ENCODE measurements at regions not wholly inside any gene's neighbourhood (a gene's known extent, or its start where the extent isn't known, plus 50 kb on each side); places are given as distances from the start of the nearest gene placed in this dataset.
"Not testable (repeated sequence)": the region's sequence is repeated elsewhere in the genome, so short reads cannot be mapped to it uniquely, and the experiment has no call there.

DNA sequence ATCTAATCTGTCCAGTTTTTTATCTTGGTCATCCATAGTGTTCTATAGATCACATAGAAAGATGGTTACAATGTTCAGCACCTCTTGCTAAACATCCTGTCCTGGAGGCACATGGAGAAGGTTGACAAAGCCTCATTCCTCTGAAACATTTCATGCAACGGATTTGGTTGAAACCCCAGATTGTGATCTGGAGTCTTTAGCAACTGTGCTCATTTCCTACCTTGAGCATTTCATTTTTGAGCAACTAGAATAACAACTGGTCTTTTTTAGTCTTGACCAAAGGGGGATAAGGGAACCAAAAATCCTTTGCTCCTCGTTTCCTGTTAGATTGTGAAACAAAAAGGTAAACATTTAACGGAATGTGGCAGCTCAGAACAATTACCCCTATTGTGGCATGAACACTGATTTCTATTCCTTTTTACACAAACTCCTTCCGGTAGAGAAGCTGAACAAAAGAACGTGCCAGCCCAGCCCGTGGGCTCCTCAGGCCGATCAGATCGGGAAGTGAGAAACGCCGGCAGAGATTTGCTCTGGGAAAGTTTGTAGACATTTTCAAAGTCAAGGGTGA, 94.7 kb upstream of the ERRFI1 start:
- ATAC-seq (peak; percentile 67 to 81 (median 77)), DNase-seq (peak in 1 of 6 donors; percentile 43), FAIRE-seq (no peak)
- TF ChIP-seq, protein P1, sequence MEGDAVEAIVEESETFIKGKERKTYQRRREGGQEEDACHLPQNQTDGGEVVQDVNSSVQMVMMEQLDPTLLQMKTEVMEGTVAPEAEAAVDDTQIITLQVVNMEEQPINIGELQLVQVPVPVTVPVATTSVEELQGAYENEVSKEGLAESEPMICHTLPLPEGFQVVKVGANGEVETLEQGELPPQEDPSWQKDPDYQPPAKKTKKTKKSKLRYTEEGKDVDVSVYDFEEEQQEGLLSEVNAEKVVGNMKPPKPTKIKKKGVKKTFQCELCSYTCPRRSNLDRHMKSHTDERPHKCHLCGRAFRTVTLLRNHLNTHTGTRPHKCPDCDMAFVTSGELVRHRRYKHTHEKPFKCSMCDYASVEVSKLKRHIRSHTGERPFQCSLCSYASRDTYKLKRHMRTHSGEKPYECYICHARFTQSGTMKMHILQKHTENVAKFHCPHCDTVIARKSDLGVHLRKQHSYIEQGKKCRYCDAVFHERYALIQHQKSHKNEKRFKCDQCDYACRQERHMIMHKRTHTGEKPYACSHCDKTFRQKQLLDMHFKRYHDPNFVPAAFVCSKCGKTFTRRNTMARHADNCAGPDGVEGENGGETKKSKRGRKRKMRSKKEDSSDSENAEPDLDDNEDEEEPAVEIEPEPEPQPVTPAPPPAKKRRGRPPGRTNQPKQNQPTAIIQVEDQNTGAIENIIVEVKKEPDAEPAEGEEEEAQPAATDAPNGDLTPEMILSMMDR (IDR thresholded peaks at IDR 0.05), result no peak
- Histone ChIP-seq H3K27me3 (no peaks in the 10 kb centered on the region), H3K4me3 (no peak overlapping the region), H3K36me3 (no peaks in the 10 kb centered on the region), H3K4me1 (peaks cover 3 to 29% (median 21%) of the 10 kb centered on the region in 3 donors), H3K27ac (peak overlapping the region; percentile 39 to 93 (median 69)), H3K9me3 (no peaks in the 10 kb centered on the region)
- intact Hi-C loops (cut with DNase I), result no loop called here
- WGBS, 2 donors, result 8 to 17% methylated on average over 10 of the region's 10 CpGs

DNA sequence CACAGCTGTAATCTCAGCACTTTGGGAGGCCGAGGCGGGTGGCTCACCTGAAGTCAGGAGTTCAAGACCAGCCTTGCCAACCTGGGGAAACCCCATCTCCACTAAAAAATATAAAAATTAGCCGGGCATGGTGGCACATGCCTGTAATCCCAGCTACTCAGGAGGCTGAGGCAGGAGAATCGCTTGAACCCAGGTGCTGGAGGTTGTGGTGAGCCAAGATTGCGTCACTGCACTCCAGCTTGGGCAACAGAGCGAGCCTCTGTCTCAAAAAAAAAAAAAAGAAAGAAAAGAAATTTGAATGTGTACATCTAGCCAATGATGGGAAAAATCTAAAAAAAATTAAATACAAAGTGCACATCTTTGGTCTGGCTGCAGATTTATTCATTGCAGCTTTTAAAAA, 92.6 kb upstream of the ERRFI1 start:
- WGBS, 2 donors, result 89 to 93% methylated on average over 6 of the region's 6 CpGs
- H3K27me3 ChIP-seq; H3K9me3 ChIP-seq; DNase-seq; intact Hi-C loops (cut with DNase I); H3K4me3 ChIP-seq; FAIRE-seq; H3K36me3 ChIP-seq; ATAC-seq: not testable (repeated sequence)
- Histone ChIP-seq H3K27ac (peak overlapping the region in 1 of 4 donors; percentile 7), H3K4me1 (peaks cover 3 to 29% (median 21%) of the 10 kb centered on the region in 3 donors)

DNA sequence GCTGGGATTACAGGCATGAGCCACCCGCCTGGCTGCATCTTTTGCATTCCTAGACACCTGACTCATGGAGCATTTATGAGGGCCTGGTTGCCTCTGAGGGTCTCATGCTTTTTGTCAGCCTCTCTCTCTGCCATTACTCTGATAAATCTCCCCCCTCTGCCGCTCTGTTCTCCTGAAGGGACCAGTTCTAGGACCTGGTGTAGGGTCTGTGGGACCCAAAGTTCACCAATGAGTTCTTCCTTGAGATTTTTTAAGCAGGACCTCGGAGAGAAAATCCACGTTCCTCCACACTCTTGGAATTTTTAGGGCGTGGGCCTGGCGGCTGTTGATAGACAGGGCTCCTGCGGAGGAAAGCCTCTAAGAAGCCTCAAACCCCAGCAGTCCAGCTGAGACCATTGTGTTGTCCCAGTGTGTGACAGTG, 91.9 kb upstream of the ERRFI1 start:
- Histone ChIP-seq H3K4me1 (peaks cover 3 to 29% (median 21%) of the 10 kb centered on the region in 3 donors), H3K9me3 (no peaks in the 10 kb centered on the region), H3K36me3 (no peaks in the 10 kb centered on the region), H3K27ac (peak overlapping the region in 1 of 4 donors; percentile 7), H3K4me3 (no peak overlapping the region), H3K27me3 (no peaks in the 10 kb centered on the region)
- DNase-seq (no peak), FAIRE-seq (no peak), ATAC-seq (no peak)
- 91 to 98% methylated on average over 7 of the region's 7 CpGs for WGBS, 2 donors
- intact Hi-C loops (cut with DNase I), result no loop called here
- TF ChIP-seq, protein P1 (IDR thresholded peaks at IDR 0.05), result no peak

DNA sequence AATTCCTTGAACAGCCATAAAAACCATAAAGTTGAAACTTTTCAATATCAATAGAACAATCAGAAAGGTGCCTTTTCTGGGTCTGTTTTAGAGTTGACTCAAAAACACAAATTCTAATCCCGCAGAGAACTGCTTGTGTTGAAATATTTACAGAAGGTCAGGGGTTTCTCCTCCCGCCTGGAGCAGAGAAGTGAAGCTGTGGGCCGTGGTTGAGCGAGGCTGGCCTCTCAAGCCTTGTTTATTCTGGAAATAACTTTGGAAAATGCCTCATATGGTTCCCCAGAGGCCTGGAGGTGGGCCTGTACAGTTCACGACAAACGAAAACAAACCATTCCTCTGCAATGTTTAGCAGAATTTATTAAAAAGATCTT, 90.8 kb upstream of the ERRFI1 start:
- FAIRE-seq (no peak), DNase-seq (no peak), ATAC-seq (peak in 3 of 4 donors; percentile 35 to 44 (median 36))
- Histone ChIP-seq H3K9me3 (no peaks in the 10 kb centered on the region), H3K4me1 (peaks cover 0 to 27% (median 16%) of the 10 kb centered on the region in 3 donors), H3K27me3 (no peaks in the 10 kb centered on the region), H3K27ac (peak overlapping the region in 2 of 4 donors; percentile 43 to 44), H3K4me3 (no peak overlapping the region), H3K36me3 (no peaks in the 10 kb centered on the region)
- intact Hi-C loops (cut with DNase I), result no loop called here
- TF ChIP-seq, protein P1 (IDR thresholded peaks at IDR 0.05), result no peak
- WGBS, 2 donors, result 47 to 48% methylated on average over 6 of the region's 6 CpGs

DNA sequence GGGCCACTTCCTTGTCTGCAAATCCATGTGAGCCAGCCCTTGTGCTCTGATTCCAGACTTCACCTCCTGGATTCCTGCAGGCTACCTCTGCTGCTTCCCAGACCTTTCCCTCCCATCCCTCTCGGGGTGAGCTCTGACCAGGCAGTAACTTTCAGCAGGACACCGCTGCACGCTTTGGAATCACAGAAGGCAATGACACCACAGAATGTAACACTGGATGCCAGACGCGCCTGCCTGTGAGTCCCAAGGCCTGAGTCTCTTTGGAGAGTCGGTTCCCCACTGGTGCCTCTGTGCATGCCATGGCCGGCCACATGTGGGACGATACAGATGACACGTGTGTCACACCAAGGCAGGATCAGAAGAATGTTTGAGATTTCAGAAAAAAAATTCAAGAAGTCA, 89.7 kb upstream of the ERRFI1 start:
- Histone ChIP-seq H3K27me3 (no peaks in the 10 kb centered on the region), H3K36me3 (no peaks in the 10 kb centered on the region), H3K4me1 (peaks cover 0 to 17% (median 5%) of the 10 kb centered on the region in 3 donors), H3K9me3 (no peaks in the 10 kb centered on the region), H3K27ac (no peak overlapping the region), H3K4me3 (no peak overlapping the region)
- no peak for DNase-seq
- ATAC-seq, result no peak
- FAIRE-seq, result no peak
- TF ChIP-seq, protein P1 (IDR thresholded peaks at IDR 0.05), result no peak
- intact Hi-C loops (cut with DNase I), result no loop called here
- 95 to 96% methylated on average over 9 of the region's 9 CpGs for WGBS, 2 donors

Data from pancreas (tissue), 10 donors.